ENCODE measurements at regions not wholly inside any gene's neighbourhood (a gene's known extent, or its start where the extent isn't known, plus 50 kb on each side); places are given as distances from the start of the nearest gene placed in this dataset.
"Not testable (repeated sequence)": the region's sequence is repeated elsewhere in the genome, so short reads cannot be mapped to it uniquely, and the experiment has no call there.

DNA sequence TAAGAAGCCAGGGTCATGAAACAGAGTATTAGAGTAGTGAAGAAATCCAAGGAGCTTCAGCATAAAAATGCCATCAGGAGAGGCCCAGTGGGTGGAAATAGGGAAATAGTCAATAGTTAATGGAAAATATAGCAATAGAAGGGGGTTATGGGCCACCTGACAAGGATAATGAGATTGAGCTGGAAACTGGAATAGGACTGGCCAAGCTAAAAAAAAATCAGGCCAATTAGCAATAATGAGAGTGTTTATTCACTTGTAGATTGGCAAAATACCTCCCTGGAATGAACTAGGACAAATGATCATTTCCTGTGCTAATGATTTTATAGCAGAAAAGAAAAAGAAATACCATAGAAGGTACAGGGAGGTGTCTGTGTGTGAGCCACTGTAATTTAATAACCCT is 97.9 kb downstream of the PLCE1 start:
- no peak for DNase-seq

DNA sequence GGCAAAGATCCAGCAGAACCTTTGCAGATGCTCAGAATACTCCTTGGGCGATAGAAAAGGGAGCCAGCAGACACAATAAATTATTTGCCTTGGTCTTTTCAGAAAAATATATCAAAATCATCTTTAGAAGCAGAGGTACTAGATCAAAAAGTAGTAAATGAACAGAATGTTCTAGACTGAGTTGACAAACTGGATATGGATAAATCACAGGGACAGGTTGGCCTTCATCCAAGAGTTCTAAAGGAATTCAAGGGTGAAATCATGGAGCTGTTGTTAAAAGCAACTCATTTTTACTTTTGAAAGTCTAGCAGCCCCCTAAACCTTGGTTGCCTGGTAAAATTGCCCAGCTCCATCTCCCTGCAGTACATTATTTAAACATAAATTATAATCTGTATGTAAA is 99.1 kb downstream of the PLCE1 start:
- no peak for DNase-seq

DNA sequence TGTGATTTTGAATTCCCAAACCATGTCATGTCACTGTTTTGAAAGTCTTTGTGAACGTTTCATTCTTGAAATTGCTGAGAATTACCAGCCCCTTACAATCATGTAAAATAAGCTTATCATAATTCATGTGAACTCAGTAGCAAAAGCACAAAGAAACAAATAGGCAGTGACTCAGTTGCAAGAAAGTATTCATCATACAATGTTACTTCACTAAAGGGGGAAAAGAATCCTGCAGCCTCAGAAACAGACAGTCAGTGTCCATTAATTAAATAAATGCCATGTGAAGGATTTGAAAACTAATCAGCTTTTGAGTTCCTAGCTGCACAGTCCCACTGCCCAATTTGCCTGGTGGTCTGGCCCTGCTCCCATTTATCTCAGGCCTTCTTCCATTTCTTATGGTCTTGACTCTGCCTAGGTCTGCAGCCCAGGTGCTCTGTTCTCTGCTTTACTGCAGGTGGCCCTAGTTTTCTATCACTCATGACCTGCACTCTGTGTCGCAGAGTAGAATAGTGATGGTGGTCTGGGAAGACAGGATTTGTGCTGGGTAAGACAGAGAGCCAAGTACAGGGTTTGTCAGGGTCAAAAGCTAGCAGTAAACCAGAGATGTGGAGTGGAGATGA is 99.7 kb downstream of the PLCE1 start:
- DNase-seq = no peak

DNA sequence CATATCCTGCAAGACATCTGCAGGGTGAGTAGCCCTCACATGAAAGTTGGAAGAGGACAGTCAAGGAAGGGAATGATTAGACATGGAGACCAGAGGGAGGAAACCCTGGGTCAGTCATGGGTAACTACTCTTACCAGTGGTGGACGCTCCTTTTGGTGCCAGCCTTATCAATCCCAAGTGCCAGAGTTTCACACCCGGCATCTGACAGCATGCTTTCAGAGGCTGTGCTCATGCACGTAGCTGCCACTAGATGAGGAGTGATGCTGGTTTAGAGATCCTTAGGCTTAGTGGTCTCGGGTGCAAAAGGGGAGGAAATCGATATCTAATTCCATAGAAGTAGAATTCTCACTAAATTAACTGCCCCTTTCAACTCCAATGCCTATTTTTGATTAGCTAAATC is 100.8 kb downstream of the PLCE1 start:
- DNase-seq = no peak

DNA sequence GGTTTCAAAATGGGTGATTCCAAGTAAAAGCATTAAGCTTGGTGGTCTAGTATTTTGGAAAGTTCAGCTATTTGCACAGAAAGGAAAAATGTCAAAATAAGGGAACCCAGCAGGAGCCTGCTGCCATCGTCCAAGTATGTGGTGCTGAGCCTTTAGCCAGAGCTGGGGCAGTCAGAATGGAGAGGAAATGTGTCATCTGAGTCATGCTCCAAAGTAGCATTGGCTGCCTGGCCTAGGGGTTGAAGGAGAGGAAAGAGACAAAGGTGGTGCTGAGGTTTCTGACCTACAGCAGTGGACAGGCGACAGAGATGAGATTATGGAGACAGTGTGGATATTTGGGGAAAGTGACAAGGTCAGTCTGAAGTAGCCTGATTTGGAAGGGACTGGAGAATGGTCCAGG is 103.9 kb downstream of the PLCE1 start:
- DNase-seq = no peak

DNA sequence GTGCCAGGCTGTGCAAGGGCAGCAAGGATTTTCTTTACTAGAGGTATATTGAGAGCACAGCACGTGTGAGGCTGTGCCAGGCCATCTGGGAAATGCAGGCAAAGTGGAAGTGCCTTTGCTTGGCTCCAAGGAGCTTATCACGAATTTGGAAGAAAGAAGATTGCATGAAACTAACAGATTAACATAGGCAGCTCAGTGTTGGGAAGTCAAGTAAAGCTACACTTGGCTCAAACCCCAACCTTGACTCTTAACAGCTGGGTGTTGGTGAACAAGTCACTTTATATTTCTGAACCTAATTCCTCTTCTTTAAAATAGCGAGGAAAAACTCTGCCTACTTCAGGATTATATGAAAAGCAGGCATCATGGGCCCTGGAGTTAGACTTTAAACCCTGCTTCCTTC is 105.2 kb downstream of the PLCE1 start:
- no peak for DNase-seq

DNA sequence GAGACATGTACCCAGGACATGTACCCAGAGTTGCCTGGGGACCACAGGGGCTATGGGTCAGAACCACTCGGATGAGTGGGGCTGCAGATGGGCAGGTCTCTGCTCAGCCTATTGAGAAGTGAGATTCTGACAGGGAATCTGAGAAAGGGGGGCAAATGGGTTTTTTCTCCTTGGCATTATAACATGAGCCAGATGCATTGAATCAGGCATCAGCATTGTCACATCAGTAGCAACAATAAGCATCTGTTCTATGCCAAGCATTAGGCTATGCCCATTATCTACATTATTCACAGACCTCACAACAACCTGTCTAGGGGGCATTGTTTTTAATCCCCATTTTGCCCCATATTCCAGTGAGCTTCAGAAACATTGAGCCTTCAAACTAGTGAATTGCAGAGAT is 108.2 kb downstream of the PLCE1 start:
- no peak for DNase-seq

DNA sequence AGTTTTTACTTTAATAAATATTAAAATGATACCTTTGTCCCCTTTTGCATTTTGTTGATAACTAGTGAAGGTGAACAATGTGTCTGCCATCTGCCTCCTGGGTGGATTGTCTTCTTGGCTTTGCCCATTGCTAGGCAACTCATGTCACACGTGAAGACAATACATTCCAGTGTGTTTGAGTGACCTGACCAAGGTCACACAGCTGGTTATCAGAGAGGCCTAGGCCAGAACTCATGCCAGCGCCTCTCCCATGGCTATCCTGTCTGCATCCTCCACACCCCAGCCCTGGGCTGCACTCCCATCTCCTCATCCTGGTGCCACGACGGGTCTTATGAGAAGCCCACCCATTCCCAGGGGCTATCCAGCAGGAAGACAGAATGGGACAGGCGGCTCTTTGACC is 108.7 kb downstream of the PLCE1 start:
- DNase-seq = no peak

DNA sequence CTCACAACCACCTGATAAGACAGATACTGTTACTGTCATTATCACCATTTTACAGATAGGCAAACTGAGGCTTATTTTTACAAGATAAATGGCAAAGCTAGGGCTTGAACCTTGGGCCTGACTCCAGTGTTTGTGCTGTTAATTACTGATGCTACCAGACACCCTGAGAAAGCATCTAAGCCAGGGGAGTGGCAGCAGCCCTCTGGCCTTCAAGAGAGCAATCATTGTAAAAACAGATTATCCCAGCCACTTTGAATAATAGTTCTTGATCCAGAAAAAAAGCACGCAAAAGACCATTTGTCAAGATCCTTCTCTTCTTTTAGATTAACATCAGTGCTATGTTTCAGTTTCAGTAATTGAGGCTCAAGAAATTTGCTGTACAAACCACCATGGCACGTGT is 109.5 kb downstream of the PLCE1 start:
- DNase-seq = no peak

DNA sequence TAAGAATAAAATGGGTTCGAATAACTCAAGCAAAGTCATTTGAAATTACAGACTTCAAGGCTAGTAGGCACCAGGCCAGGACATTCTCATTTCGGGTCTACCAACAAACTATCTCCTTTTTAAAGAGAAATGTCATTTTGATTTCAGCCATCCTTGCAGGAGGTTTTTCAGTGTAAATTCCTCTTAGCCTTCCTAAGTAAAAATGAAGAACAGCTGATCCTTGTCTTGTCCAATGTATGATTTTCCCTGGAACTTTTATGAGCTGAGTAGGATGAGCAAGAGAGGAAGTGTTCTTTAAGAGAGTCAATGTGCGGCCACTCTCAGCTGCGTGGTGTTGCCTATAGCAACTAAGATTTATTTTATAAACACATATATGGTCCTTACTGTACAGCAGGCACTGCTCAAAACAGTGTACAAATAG is 110.1 kb downstream of the PLCE1 start:
- no peak for DNase-seq

DNA sequence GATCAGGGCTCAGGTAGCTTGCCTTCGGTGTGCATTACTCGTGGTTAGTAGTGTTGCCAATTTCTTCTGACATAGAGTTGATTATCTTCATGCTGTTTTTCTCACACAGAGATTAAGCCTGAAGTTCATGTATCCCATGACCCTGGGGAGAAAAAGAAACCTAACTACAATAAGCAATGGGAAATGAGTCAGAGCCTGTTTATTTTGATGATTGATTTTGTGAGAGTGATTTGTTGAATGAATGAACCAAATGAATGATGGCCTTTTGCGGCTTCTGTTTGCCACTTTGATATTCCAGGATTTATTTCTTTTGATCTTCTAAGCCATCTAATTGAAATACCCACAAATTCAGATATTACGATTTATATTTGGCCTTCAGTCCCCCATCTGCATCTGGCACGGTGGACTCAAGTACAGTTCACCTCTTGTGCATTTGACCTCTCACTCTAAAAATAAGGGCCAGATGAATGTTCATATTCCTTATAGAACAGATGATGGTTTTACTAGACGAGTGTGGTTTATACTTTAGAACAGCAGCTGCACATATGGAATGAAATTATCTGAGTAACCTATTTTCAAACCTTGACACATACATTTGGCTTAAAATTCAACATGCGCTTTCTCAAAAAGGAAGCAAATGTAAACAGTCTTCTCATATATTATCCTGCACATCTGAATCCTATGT is 110.7 kb downstream of the PLCE1 start:
- no peak for DNase-seq

DNA sequence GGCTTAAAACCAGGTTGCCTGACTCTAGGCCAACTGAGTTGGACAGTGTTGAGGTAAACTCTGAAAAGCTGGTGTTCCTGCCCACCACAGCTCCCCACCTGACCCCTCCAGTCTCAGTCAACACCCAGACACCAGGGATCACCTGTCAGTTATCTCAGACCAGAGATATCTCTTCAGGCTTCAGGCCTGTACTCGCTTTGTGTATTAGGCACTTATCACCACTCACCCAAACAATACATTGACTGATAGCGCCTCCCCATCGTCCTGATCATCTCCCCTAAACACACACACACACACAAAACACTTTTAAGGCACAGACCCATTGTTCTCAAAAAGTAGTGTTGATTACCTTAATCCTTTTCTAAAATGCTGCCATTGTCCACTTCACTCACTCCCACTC is 111.5 kb downstream of the PLCE1 start:
- DNase-seq = no peak

DNA sequence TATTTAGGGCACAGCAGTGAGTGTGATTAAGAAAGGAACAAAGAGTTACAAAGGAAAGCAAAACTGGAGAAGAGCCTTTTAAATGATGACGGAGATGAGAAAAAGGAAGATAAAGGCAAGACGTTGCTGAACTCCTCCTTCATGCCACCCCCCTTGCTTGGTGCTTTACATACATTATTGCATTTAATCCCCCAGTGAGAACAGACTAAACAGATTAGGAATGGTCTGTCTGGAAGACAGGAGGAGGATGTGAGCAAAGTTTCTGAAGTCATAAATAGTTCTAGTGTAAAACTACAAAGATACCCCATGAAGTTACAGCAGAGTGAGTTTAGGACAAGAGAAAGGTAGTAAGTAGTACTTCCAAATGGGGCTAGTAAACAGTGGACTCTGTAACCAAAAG is 113.5 kb downstream of the PLCE1 start:
- DNase-seq = no peak

DNA sequence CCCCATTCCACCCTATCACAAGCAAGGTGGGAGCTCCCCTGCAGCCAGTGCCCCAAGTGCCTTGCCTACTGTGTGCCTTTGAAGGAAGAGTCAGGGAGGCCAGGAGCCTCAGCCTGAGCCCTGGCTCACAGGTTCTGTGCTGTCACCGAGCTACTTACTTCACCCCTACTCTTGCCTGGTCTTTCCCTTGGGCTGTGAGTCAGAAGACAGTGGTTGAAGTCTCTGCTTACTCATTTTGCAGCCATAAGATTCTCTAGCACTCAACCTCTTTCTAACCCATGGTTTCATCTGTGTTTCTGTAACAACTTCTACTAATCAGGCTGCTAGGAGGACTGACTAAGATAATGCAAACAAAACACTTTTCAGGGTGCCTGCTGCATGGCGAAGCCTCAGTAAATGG is 114.5 kb downstream of the PLCE1 start:
- DNase-seq = no peak

DNA sequence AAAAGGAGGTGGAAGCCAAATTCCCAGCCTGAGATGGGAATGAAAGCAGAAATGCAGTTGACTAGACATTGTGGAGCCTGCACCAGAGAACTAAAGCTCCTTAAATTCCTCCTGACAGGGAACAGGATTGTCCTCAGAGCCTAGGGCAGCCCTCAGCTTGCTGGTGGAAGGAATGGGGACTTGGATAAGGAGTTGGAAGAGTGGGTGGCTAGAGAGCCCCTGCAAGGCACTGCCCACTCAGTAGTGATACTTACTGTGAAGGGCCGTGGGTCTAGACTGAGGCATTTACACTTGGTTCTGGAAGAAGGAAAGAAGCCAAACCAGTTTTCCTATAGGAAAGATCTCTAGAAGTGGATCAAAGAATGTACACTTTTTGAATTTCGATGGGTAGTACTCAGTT is 117.6 kb downstream of the PLCE1 start:
- DNase-seq = no peak

DNA sequence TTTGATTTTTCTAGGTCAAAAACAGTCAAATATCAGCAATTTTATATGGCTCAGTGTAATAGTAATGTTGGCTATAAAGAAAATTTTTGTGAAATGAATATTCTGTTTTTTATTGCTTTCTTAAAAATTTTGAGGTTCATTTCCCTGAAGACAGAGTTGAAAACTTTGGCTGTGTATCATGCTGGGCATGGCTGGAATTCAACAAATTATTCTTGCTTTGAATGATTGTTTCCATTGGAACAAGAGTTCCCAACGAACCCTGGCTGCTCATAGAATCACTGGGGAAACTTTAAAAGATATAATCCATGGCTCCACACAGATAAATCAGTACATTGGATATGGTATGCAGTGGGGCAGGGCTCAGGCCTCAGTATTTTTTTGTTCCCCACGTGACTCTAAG is 118.6 kb downstream of the PLCE1 start:
- no peak for DNase-seq

DNA sequence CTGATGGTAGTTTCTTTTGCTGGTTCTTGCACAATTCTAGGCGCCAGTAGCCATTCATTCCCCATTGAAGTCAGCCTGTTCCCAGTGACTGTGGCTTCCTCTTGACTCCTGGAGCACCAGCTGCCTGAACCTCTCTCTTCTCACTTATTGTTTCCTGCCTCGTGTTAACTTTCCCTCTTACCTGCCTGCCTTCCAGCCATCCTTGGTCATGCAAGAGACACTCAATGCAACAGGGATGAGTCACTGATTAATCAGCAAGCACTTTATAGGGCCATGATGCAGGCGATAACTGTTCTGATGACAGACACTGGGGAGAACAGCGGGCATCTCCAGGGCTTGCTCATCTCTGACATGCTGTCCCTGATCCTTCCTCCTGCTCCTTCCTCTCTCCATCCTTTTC is 122.0 kb downstream of the PLCE1 start:
- DNase-seq = no peak

DNA sequence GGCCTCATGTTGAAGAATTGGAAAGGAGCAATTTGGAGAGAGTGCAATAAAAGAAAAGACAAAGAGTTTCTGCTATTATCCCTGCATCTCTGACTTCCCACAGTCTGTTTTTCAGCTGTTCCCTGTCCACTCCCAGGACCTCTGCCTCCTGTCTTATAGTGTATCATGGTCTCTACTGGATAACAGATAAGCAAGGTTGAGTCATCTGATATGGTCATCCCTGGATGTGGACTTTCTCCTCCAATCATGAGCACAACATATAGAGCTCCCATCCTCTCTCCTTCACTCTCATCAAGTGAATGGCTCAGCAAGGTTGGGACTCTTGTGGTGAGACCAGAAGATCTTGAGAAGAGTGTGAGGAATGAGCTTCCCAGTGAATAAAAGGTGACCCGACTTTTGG is 123.1 kb downstream of the PLCE1 start:
- no peak for DNase-seq

DNA sequence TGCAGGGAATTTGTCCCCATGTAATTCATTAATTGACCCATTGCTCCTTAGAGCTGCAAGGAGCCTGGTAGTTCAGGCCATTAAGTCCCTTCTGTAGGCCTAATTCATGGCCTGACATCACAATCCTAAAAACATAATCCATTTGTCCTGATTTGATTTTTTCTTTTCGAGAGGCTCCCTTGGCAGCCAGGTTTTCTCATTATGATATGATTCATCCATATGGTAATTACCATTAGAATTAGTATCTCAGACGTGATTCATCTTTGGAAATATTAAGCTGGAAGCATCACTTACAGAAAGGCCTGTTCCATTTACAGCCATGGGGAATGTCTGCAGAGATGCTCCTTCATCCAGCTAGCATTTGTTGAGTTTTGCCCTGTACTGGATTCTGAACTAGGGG is 128.5 kb downstream of the PLCE1 start:
- DNase-seq = no peak

DNA sequence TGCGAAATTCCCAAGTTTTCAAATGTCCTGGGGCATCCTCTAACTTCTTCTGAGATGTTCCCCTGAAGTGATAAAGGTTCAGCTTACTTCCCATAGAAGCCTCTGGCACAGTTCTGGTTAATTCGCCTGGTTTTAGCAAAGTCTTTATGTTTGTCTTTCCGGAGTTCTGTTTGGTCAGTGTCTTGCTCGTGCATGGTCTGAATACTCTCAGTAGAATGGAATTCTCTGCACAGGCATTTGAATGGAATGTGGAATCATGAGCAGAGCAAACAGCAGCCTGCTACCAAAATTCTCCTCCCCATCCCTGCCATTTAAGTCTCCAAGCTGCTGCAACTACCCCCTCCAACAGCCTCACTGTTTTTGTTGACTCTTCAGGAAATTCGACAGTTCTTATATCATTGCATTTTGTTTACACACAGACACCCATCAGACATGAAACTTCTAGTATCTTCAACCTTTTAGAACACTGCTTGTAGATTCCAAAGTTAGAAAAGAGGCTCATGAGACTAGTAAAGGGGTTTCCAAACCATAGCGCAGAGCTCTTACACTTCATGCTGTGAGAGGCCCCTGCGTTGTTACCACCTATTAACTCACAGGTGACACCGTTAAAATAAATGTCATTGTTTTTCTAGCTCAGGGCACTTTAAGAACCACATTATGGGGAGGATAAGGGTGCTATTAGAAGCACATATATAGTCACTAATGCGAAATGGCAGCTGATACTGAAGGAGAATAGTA is 129.7 kb downstream of the PLCE1 start:
- DNase-seq = no peak

DNA sequence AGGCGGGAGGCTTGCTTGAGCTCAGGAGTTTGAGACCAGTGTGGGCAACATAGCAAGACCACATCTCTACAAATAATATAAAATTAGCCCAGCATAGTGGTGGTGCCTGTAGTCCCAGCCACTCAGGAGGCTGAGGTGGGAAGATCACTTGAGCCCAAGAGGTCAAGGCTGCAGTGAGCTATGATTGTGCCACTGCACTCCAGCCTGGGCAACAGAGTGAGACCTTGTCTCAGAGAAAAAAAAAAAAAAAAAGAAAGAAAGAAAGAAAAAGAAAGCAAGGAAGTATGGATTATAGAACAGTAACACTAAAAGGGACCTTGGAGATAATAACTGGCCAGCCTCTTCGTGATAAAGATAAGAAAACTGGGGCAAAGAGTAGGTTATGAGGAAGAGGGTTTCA is 130.4 kb downstream of the PLCE1 start:
- not testable (repeated sequence) for DNase-seq

DNA sequence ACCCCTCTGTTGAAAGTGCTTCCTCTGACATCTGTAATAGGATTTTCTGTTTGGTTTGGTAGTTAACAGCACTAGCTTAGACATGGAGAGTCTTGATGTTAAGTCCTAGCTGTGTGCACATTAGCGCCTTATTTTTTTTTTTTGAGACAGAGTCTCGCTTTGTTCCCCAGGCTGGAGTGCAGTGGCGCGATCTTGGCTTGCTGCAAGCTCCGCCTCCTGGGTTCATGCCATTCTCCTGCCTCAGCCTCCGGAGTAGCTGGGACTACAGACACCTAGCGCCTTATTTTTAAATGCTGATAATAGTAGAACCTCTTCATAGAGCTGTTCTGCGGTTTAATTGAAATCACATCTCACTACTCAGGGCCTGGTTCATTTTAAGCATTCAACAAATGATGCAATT is 131.5 kb downstream of the PLCE1 start:
- not testable (repeated sequence) for DNase-seq

DNA sequence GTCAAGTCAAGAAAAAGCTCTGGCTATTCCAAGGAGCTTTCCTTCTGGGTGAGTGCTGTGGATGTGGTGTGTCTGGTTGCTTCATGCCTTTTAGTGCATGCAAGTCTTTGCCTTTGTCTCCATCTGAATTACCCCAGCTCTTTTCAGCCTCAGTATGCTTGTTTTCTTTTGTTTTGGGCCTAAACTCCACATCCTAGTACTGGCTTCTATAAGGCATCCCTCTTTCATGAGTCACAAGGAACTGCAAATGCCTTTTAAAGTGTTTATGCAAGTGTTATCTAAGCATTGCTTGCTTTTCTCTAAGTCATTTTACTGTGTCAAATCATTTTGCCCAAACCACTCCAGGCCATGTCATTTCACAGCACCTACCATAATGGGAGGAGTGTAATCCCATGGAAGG is 132.1 kb downstream of the PLCE1 start:
- no peak for DNase-seq

DNA sequence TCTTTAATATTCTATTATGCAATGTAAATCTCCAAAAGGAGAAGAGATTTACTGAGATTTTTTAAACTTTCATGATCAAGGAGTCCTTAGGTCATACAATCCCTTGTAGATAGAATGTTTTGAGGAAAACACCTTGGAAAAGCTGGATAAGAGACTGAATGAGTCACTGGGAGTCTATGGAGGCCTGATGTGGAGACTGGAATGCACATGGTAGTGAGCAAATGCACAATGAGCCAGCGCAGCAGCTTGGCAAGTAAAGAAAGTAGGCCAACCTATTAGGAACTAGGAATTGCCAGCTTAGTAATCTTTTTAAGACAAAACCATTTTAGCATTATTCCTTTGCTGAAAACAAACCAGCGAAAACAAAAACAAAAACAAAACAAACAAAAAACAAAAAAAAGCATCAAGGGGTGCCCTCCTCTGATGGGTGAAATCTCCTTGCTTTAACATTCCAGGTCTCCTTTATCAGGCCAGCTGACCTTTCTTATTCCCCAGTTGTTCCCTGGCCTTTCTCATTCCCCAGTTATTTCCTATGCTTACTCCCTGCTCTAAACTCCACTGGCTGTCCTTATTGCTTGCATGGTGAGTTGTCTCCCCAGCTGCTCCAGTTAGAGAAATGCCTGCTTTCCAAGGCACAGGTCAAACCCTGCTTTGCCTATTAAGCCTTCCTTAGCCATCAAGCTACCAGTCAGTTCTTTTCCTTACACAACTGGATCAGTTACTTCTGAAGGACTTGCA is 135.8 kb downstream of the PLCE1 start:
- no peak for DNase-seq
